HG03558 (cell line): ENCODE measurements at regions not wholly inside any gene's neighbourhood (a gene's known extent, or its start where the extent isn't known, plus 50 kb on each side); places are given as distances from the start of the nearest gene placed in this dataset.

ENCODE experiments used
- ATAC-seq: cut with Tn5 transposase; IDR thresholded peaks from one replicate; pipeline ENCODE4 v1.9.1; 2021; ENCODE audit warnings: moderate number of reproducible peaks; ENCODE audit not compliant: unreplicated experiment; ENCODE audit errors: extremely low read depth

DNA sequence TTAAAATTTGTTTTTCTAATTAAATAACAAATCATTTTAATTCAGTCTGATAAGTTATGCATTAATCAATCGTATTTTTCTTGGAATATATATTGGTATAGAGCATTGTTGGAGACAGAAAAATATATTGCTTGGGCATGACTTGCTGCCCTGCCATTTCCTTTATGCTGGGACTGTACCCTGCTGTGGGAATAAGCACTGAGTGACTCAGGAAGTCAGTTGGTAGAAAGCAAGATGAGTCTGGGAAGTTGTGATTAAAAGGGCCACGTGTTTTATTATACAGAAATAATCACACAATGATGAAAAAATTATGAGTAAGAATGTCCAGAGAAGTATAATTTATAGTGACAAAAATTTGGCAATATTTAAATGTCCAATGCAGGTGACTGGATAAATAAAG lies 139.5 kb downstream of the KIF18A start:
- no peak for ATAC-seq

DNA sequence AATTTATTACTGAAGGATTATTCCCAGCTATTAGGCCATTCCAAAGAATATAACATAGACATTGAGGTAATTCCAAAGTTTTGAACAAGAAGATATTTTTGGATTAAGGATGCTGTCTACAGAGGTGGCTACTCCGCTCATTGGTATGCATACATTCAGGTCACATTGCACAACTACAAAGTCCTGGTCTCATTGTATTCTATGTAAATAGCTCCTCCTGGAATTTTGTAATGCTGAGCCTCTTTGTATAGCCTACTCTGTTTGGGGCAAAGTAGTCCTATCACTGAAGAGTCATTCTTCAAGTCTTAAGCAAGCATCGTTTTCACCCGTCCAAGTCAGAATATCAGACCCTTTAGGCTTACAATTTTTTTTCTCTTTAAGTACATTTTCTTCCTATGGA lies 142.4 kb downstream of the KIF18A start:
- ATAC-seq, result no peak

DNA sequence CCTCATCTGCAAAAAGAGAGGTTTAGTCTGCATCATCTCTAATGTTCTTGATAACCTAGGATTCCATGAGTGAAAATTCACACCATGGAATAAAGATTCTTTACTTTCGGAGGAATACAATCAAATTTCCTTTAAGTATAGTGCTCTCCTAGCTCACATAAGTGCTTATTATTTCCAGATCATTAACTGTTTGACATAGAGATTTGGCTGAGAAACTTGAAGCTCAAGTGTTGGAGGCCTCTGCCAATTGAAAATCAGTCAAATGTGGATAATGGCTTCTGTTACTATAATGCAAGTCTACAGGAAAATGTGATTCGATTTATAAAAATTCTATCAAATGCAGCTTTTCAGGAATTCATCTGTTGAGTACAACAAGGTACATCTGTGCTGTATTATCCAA lies 144.6 kb downstream of the KIF18A start:
- ATAC-seq, result no peak

DNA sequence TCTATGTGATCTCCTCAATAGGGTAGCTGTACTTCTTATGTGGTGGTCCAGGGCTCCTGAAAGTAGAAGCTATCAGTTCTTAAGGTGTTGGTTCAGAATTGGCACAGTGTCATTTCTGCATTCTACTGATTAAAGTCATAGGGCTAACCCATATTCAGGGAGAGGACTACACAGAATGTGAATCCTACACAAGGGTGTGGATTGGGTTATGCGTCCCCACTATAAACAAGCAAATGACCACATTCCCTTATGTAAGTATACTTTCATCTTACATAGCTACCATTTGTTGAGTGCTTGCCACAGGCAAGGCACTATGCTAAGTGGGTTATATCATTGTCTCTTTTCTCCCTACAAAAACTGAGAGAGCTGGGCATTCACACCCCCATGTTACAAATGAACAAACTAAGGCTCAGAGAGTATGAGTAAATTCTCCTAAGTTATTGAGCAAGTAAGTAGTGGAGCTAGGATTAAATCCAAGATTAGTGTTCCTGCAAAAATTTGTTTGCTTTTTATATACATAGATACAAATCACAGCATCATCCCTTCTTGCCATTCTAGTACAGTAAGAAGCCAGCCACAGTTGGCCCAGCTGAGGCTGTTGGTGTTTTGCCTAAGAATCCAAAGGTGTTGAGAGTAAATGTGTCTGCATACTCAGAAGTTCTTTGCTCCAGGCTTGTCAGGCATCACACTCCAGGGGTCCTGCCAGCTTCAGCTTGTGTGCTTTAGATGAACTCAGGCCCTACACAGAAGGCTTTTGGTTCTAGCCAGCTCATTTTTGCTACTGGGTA lies 157.8 kb downstream of the KIF18A start:
- no peak for ATAC-seq

DNA sequence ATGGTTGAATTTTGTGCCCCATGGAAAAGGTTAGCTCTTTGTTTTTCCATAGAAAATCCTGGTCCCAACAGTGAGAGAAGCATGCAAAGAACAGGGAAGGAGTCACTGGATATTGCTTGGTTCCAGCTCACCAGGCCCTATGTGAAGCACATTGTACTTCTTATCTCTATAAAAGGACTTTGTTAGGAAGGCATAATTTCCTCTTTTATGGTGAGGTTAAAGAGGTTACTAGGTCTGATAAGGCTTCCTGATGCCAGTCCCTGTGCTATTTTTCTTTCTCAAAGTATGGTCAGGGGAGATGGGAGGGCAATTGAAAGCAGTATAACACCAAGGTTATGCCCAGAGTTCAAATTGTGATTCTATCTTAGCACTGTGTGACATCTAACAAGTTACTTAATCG lies 162.6 kb downstream of the KIF18A start:
- no peak for ATAC-seq

DNA sequence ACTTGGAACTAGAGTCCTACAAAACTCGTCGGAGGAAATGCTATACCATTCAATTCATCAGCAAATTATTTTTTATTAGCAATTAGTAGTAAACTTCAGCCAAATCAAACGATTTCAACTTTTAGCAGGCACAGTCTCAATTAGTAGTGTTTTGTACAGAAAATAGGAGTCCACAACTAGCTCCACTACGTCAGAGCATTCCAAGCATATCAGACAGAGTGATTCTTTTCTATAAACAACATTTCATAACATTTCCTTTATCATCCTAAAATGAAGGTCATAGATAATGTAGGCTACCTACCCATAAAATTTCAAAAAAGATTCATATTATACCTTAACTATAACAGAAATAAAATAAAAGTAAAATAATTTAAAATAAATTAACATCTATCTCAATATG lies 169.9 kb downstream of the KIF18A start:
- ATAC-seq, result no peak

DNA sequence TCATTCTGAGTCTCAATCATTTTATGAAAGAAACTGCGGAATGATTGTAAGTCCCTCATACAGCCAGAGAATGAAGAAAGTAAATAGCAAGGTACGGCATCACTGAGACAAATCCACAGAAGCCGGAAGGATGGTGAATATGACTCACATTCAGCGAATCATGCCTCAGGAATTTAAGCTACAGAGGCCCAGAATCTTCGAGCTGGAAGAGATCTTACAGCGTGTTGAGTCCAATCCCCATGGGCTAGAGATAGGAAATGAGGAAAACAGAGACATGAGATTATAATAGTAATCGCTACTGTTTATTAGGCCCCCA lies 173.2 kb downstream of the KIF18A start:
- no peak for ATAC-seq

DNA sequence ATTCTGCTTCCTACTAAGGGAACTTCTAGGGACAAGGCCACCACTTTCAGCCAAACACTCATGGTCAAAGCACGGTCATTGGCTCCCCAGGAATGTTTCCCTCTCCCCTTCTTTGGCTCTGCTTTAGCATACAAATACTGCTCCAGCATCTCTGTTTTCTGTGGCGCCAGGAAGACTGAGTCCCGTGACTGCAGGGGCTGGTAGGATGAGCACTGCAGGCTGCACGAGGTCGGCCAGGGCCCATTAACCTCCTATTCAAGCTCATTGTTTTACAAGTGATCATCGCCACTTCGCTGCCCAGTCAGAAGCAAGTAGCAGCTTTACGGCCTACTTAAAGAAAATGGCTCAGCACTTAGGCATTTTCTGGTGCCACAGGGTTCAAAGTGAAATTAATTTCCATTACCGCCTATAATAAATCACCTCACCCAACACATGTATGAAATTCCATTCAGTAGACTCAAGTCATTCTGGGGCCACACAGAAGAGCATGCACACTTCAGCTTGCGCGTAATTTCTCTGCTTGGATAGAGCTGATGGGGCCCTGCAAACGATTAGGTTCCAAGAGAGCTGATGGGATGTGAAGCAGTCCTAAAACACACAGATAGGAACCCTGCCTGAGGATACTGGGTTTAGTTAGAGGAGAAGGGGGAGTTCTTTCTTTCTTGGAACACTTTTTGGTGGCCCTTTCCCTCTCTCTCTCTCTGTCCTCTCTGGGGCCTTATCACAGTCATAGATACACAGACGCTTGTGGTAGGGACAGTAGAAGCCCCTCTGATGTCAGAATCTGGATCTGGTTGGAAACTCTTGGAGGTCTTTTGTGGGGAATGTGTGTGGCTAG lies 173.7 kb downstream of the KIF18A start:
- ATAC-seq, result no peak

DNA sequence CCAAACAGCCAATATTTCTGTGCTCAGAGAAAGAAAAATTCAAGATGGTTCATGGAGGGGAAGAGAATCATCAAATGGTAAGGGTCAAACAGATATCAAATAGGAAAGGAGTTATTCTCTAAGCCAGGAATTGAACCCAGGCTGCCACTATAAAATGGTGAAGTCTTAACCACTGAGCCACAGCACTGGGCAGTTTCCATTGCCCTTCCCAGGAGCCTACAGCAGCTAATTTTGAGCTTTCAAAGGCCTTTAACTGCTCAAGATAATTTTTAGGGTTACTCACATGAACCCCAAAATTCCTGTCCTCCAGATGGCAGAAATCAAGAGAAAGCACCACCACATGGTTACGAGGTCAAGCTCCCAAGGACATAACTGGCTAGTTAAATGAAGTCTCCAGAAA lies 176.2 kb downstream of the KIF18A start:
- ATAC-seq, result no peak

DNA sequence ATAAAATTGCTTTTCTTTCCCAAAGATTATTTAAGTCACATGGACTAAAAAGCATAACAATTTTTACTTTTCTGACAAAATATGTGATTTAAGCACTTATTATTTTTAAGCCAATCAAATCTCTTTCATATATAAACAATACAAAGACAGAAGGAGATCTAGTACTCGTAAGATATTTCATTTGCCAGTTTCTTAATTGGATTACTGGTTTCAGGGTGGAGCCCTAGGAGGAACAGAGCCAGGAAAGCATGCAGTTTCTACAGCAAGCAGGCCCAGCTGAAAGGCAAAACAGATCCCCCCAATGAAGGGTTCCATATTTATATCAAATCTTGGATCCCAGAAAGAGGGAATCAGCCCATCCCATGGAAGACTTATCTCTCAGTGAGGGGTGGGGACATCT lies 177.0 kb downstream of the KIF18A start:
- no peak for ATAC-seq

DNA sequence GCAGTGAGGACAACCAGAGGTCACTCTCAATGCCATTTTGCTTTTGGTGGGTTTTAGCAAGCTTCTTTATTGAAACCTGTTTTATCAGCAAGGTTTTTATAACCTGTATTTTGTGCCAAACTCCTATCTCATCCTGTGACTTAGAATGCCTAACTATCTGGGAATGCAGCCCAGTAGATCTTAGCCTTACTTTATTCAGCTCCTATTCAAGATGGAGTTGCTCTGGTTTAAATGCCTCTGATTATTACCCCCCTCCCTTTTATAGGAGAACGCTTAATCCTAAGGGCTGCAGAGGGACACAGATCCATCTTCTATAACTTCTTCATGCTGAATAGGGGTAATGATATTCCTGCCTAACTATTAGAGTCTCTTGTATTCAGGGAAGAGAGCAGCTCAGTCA lies 179.1 kb downstream of the KIF18A start:
- no peak for ATAC-seq

DNA sequence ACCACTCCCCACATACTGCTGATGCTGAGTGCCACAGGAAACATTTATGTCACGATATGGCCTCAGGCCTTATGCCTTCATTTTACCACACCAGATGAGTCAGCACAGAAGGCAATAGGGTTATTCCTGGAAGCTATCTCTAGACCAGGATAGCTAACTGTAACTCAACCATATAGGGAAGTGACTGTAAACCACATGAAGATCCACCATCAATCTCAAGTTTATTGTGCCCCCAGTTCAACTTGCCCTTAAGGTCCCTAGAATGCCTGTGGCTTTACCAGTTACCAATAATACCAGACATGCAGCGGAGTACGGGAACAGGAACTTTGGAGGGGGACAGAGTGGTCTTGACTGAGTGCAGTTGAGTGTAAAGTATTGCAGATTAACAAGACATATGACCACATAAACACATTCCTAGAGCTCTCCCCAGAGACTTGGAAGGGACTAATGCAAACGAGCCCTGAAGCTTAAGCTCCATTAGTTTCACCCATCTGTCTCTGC lies 180.9 kb downstream of the KIF18A start:
- no peak for ATAC-seq

DNA sequence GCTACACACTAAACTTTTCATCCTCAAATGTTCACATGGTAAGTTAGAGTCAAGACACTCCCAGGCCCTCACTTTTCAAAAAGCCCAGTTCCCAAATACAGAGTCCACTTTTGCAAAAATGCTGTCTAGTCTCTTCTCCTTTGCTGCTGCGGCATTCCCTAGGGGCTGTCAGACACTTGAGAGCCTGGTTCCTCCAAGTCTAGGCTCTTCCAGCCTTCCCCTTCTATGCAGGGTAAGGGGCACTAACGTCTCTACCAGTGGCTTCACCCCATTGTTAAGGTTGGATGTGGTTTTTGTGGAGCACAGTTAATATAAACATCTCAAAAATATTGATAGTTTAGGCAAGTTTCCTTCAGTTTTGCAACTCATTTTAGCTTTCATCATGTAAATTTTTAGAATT lies 181.5 kb downstream of the KIF18A start:
- ATAC-seq, result no peak

DNA sequence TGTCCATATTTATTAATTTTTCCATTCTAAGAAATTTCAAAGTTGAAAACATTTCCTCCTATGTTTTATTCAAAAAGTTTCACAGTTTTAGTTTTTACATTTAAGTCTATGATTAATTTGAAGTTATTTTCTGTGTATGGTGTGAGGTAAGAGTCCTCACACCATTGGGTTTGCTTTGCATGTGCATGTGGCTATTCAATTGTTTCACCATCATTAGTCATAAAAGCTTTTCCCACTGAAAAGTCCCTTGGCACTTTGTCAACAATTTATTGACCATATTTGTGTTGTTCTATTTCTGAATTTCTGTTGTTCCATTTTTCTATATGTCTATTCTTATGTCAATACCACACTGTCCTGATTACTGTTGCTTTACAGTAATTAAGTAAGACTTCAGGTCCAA lies 186.5 kb downstream of the KIF18A start:
- ATAC-seq, result no peak

DNA sequence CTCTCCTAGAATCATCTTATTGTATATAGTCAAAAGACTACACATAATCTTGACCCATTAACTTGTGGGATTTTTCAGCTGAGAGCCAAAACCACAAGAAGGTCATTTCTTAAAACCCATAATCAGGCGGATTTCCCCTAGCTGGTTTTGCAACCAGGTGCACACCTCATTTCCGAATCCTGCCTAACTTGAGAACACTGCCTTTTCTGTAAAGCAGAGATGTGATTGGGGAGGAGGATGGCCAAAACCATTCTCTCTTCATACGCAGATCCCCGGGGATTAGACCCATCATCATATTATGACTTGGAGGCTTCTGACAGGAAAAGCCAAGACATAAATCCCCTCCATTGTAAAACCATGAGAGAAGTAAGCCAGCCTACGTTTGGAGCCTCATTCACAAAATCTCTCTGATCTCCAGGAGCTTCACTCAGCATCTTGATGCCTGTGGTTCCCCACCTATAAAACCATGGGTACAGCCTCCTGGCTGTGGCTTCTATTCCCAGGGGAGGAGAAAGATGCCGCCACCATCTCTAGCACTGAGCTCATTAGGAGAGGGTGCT lies 191.3 kb downstream of the KIF18A start:
- ATAC-seq, result peak; percentile 78

DNA sequence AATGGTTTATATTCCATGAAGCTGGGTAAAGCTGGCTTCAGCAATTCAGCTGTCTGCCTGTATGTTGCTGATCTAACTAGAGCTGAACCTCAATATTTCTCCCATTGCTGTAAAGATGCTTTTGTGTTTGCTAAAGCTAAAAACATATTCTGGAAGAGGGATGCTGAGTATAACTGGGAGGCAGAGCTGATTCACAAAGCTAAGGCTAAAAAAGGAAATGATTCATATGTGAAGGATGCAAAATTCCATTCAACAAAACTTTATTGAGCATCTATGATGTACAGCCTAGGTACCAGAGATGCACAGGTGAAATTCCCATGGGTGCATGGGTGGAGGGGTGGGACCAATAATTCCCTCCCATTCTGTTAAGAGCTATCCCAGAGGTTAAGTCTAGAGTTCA lies 193.9 kb downstream of the KIF18A start:
- no peak for ATAC-seq

DNA sequence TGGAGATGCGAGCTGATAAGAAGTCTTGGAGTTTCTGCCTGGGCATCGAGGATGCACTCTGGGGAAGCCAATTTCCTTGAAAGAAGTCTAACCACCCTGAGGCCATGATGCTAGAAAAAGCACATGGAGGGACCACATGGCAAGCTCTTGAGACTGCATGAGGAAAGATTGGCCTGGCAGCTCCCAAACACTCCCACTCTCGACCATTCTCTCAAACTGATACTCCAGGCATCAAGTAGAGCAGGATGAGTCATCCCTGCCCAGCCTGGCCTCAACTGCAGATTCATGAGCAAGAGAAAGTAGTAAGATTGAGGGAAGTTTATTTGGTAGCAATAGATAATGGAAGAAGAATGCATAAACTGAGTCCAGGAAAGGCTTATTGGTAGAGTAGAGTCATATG lies 194.3 kb downstream of the KIF18A start:
- ATAC-seq, result no peak

DNA sequence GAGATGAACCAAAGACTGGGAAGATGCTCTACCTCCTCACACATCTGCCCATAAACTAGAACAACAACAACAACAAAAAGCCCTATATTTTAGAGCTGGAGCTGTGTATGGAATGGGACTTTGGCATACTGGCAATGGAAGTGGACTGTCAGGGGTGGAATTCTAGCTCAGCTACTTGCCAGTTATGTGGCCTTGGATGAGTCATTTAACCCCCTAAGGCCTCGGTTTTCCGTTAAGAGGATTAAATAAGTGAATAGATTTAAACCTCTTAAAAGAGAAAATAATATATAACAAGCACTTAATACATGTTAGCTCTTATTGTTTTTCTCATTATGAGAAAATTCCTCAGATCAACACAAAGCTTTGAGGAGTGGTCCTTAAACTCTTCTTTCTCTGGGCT lies 195.0 kb downstream of the KIF18A start:
- no peak for ATAC-seq

DNA sequence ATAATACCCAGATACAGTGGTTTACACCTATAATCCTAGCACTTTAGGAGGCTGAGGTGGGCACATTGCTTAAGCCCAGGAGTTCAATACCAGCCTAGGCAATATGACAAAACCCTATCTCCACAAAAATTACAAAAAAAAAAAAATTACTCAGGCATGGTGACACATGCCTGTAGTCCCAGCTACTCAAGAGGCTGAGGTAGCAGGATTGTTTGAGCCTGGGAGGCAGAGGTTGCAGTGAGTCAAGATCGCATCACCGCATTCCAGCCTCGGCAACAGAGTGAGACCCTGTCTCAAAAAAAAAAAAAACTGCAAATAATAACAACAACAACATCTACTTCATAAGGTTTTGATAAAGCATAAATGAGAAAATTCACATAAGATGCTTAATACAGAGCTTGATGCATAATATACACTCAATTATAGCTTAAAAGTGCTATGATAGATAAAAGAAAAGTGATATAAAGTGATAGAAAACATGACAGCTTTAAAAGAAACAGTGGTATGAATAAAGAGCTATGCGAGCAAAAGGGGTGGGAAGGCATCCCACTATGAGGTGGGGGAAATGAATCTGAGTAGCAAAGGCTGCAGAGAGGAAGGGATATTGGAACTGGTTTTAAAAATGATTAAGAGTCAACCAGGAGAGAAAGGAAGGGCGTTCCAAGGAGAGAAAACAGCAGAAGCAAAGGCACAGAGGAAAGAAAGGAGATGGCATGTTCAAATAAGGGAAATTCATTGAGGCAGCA lies 197.6 kb downstream of the KIF18A start:
- no peak for ATAC-seq

DNA sequence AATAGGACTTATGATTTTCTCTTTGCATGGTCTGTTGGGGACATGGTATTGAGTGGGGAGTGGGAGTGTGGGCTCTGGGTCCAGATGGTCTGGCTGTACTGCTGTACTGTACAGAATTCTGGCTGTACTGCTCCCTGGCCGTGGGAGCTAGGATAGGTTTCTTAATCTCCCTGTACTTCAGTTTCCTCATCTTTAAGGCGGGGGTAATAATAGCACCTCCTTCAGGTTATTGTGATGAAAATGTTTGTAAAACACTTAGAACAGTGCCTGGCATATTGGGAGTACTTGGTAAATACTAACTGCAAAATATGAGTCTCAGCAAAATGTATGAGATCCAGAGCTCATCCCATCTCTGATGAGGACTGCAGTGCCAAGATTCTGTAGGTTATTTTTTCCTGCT lies 198.6 kb downstream of the KIF18A start:
- ATAC-seq, result no peak

DNA sequence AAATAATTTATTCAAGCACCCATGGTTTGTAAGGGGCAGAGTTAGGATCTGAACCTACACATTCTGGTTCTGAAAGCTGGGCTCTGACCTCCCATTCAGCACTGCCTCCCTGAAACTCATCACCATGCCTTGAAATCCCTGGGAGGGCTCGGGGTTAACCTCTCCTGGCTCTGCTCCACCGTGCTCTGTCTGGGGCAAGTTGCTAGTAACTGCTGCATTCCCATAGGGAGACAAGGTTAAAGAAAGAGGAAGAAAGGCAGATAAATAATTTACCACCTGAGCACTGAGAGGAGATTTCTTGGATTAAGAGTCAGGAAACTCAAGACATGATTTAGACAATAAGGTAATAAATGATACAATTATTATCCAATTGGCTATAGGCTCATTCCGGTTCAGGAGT lies 199.3 kb downstream of the KIF18A start:
- no peak for ATAC-seq
